ENCODE measurements at regions not wholly inside any gene's neighbourhood (a gene's known extent, or its start where the extent isn't known, plus 50 kb on each side); places are given as distances from the start of the nearest gene placed in this dataset.

- peaks cover 3% of the 10 kb centered on the region for H3K27me3 Mint-ChIP-seq
- H3K9me3 Mint-ChIP-seq = no peaks in the 10 kb centered on the region
These were observed 66.0 kb downstream of the HHEX start for GRCh38 chr10:92755725-92756124.

DNA sequence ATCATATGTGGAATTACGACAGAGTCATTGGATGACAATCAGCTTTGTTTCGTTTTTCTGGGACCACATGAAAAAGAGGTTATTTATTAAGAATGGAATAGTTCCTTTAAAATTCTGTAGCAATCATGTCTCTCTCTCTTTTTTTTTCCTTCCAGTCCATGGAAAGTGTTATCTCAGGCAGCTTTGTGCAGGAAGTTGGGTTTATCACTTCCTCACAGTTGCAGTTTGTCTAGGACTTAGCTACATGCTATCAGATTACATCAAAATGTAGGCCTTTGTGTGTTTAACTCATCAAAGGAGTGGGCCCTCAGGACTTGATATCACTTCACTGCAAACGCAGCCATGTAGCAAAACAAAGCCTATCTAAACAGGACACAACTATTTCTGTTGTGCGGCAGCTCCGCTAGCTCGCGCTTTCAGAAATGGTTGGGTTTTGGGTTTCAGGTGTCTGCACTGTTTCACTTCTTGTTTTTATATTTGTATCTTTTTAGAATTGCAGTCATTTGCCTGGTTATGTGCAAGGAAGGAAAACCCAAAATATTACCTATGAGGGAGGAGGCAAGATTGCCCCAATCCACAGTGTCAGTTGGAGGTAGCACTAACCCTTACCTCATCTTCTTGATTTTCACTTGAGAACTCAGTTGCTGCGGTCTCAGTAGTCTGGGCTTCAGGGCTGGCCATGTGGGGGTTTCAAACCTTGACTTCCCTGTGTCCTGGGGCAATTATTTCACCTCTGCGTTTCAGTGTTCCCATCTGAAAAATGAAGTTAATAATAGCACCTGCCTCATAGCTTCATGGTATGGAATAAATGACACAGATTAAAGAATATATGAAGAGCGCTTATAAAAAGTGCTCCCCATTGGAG lies 66.7 kb downstream of the HHEX start:
- Mint-ChIP-seq H3K36me3 (no peaks in the 10 kb centered on the region), H3K27me3 (peaks cover 3% of the 10 kb centered on the region), H3K4me1 (ENCODE audit: unreplicated experiment) (peaks cover 16% of the 10 kb centered on the region), H3K27ac (no peak overlapping the region), H3K9me3 (no peaks in the 10 kb centered on the region), H3K4me3 (no peak overlapping the region)
- DNase-seq (ENCODE audit: extremely low spot score, unreplicated experiment) = no peak
- TF ChIP-seq CTCF (conservative IDR thresholded peaks at IDR 0.05) = no peak

More at GRCh38 chr10:92755725-92756124, 66.0 kb downstream of the HHEX start:
- Mint-ChIP-seq H3K36me3 (no peaks in the 10 kb centered on the region), H3K4me1 (ENCODE audit: unreplicated experiment) (peaks cover 16% of the 10 kb centered on the region), H3K4me3 (no peak overlapping the region), H3K27ac (no peak overlapping the region)
- no peak for DNase-seq (ENCODE audit: extremely low spot score, unreplicated experiment)
- no peak for TF ChIP-seq CTCF (conservative IDR thresholded peaks at IDR 0.05)

DNA sequence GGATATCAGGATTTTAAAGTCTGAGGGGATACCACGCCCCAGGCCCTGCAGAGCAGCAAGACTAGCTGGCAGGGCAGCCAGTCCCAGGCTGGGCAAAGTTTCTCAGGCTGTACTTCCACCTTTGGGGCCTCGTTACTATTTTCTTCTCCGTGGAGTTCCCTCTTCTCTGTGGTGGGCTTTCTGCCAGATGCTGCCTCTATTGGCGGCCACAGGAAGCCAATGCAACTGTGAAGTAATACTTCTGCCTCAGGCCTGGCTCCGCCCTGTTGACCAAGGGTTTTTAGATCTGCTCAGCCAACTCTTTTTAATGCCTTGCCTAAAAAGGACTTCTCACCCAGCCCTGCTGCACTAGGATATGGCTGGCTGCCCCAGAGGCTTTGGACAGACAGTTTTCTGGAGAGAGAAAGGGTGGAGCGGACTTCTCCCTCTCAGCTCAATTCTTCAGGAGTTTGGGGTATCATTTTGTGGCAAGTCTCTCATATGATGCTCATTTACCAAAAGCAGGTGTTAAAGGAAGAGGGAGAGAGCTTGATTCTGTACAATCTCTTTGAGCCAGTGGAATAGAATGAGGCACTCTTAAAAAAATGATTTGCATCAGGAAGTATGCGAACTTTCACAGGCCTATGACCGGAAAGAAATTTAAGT lies 67.4 kb downstream of the HHEX start:
- H3K4me3 Mint-ChIP-seq = no peak overlapping the region
- H3K27ac Mint-ChIP-seq = peak overlapping the region; percentile 37
- TF ChIP-seq CTCF (conservative IDR thresholded peaks at IDR 0.05) = no peak
- no peaks in the 10 kb centered on the region for H3K9me3 Mint-ChIP-seq
- H3K4me1 Mint-ChIP-seq (ENCODE audit: unreplicated experiment) = peaks cover 16% of the 10 kb centered on the region
- no peaks in the 10 kb centered on the region for H3K36me3 Mint-ChIP-seq
- no peak for DNase-seq (ENCODE audit: extremely low spot score, unreplicated experiment)
- peaks cover 6% of the 10 kb centered on the region for H3K27me3 Mint-ChIP-seq

GRCh38 chr10:92757711-92758104 lies 68.0 kb downstream of the HHEX start:
- H3K27ac Mint-ChIP-seq = no peak overlapping the region
- no peaks in the 10 kb centered on the region for H3K36me3 Mint-ChIP-seq
- TF ChIP-seq CTCF (conservative IDR thresholded peaks at IDR 0.05) = no peak
- no peak for DNase-seq (ENCODE audit: extremely low spot score, unreplicated experiment)
- no peaks in the 10 kb centered on the region for H3K9me3 Mint-ChIP-seq
- peaks cover 16% of the 10 kb centered on the region for H3K4me1 Mint-ChIP-seq (ENCODE audit: unreplicated experiment)
- H3K4me3 Mint-ChIP-seq = no peak overlapping the region
- H3K27me3 Mint-ChIP-seq = peaks cover 6% of the 10 kb centered on the region

- no peak for TF ChIP-seq CTCF (conservative IDR thresholded peaks at IDR 0.05)
- Mint-ChIP-seq H3K36me3 (no peaks in the 10 kb centered on the region), H3K4me1 (ENCODE audit: unreplicated experiment) (peaks cover 16% of the 10 kb centered on the region), H3K9me3 (no peaks in the 10 kb centered on the region), H3K27ac (no peak overlapping the region), H3K27me3 (peaks cover 6% of the 10 kb centered on the region), H3K4me3 (no peak overlapping the region)
- no peak for DNase-seq (ENCODE audit: extremely low spot score, unreplicated experiment)
These were observed 68.8 kb downstream of the HHEX start for GRCh38 chr10:92758594-92758993.

Measured in type B pancreatic cell (in vitro differentiated cells).